ENCODE measurements at regions not wholly inside any gene's neighbourhood (a gene's known extent, or its start where the extent isn't known, plus 50 kb on each side); places are given as distances from the start of the nearest gene placed in this dataset.

- DNase-seq (ENCODE audit: low spot score): no peak
- in situ Hi-C loops (cut with MboI; ENCODE audit: low pct_unique_long_range_greater_than_20kb, low sequenced_read_pairs, unreplicated experiment): no loop called here
- no peak for TF ChIP-seq CTCF (IDR thresholded peaks at IDR 0.05; ENCODE audit: extremely low read depth, insufficient read depth, missing control alignments)
These were observed 271.7 kb upstream of the KLF4 start for GRCh38 chr9:107761307-107761706.

GRCh38 chr9:107760469-107761242, 271.1 kb upstream of the KLF4 start:
- in situ Hi-C loops (cut with MboI; ENCODE audit: low pct_unique_long_range_greater_than_20kb, low sequenced_read_pairs, unreplicated experiment): no loop called here
- no peak for DNase-seq (ENCODE audit: low spot score)
- TF ChIP-seq CTCF (IDR thresholded peaks at IDR 0.05; ENCODE audit: extremely low read depth, insufficient read depth, missing control alignments): no peak

- in situ Hi-C loops (cut with MboI; ENCODE audit: low pct_unique_long_range_greater_than_20kb, low sequenced_read_pairs, unreplicated experiment): no loop called here
- no peak for TF ChIP-seq CTCF (IDR thresholded peaks at IDR 0.05; ENCODE audit: extremely low read depth, insufficient read depth, missing control alignments)
These were observed 270.2 kb upstream of the KLF4 start for GRCh38 chr9:107759823-107760166.

GRCh38 chr9:107759009-107759822, 269.6 kb upstream of the KLF4 start:
- no peak for DNase-seq (ENCODE audit: low spot score)
- in situ Hi-C loops (cut with MboI; ENCODE audit: low pct_unique_long_range_greater_than_20kb, low sequenced_read_pairs, unreplicated experiment): no loop called here
- TF ChIP-seq CTCF (IDR thresholded peaks at IDR 0.05; ENCODE audit: extremely low read depth, insufficient read depth, missing control alignments): no peak

More at GRCh38 chr9:107759823-107760166, 270.2 kb upstream of the KLF4 start:
- no peak for DNase-seq (ENCODE audit: low spot score)

GRCh38 chr9:107756091-107756490, 266.5 kb upstream of the KLF4 start:
- in situ Hi-C loops (cut with MboI; ENCODE audit: low pct_unique_long_range_greater_than_20kb, low sequenced_read_pairs, unreplicated experiment): no loop called here
- TF ChIP-seq CTCF (IDR thresholded peaks at IDR 0.05; ENCODE audit: extremely low read depth, insufficient read depth, missing control alignments): no peak
- DNase-seq (ENCODE audit: low spot score): no peak

- no peak for TF ChIP-seq CTCF (IDR thresholded peaks at IDR 0.05; ENCODE audit: extremely low read depth, insufficient read depth, missing control alignments)
- in situ Hi-C loops (cut with MboI; ENCODE audit: low pct_unique_long_range_greater_than_20kb, low sequenced_read_pairs, unreplicated experiment): no loop called here
- DNase-seq (ENCODE audit: low spot score): no peak
These were observed 265.7 kb upstream of the KLF4 start for GRCh38 chr9:107755246-107755645.
